Activated B cell treated with CpG ODN at 0.5 μM for 24 hours (primary cell): ENCODE measurements at regions not wholly inside any gene's neighbourhood (a gene's known extent, or its start where the extent isn't known, plus 50 kb on each side); places are given as distances from the start of the nearest gene placed in this dataset.

Source experiments
- ATAC-seq: fragments of 200-7000 bp; cut with Tn5 transposase; one replicate; pipeline ENCODE4 v1.10.0; 2021; ENCODE audit warnings: low read depth, mild to moderate bottlenecking, moderate library complexity
- CTCF ChIA-PET: fragments of 350-600 bp; sonication (Branson Sonifier 250); formaldehyde crosslinking; loops from one replicate; lab custom pipeline; 2021; ENCODE audit warnings: antibody characterized with exemption; lab: Charles Lee
- POLR2A ChIA-PET: fragments of 350-600 bp; sonication (Branson Sonifier 250); formaldehyde crosslinking; loops from one replicate; lab custom pipeline; 2021; ENCODE audit warnings: antibody characterized with exemption; lab: Charles Lee
- DNase-seq: peaks from one replicate; pipeline ENCODE4 v3.0.0; 2022
- H3K27ac Mint-ChIP-seq: one replicate; pipeline ENCODE4 v1.8.0; 2020; ENCODE audit warnings: mixed read lengths
- H3K27me3 Mint-ChIP-seq: one replicate; pipeline ENCODE4 v1.8.0; 2021; ENCODE audit warnings: mixed read lengths
- H3K36me3 Mint-ChIP-seq: one replicate; pipeline ENCODE4 v1.8.0; 2021; ENCODE audit warnings: low read depth, mixed read lengths
- H3K4me1 Mint-ChIP-seq: one replicate; pipeline ENCODE4 v1.8.0; 2021; ENCODE audit warnings: mixed read lengths
- H3K4me3 Mint-ChIP-seq: one replicate; pipeline ENCODE4 v1.8.0; 2020; ENCODE audit warnings: mild to moderate bottlenecking, mixed read lengths
- H3K9me3 Mint-ChIP-seq: one replicate; pipeline ENCODE4 v1.8.0; 2020; ENCODE audit warnings: mixed read lengths
- CTCF ChIP-seq: fragments of 200-600 bp; IDR thresholded peaks from one replicate; pipeline ENCODE4 v1.8.0; 2022; ENCODE audit warnings: antibody characterized with exemption, mild to moderate bottlenecking
- intact Hi-C: fragments of 100-400 bp; cut with micrococcal nuclease; formaldehyde crosslinking; loops from one replicate; pipeline ENCODE4 v1.15.1; 2024

DNA sequence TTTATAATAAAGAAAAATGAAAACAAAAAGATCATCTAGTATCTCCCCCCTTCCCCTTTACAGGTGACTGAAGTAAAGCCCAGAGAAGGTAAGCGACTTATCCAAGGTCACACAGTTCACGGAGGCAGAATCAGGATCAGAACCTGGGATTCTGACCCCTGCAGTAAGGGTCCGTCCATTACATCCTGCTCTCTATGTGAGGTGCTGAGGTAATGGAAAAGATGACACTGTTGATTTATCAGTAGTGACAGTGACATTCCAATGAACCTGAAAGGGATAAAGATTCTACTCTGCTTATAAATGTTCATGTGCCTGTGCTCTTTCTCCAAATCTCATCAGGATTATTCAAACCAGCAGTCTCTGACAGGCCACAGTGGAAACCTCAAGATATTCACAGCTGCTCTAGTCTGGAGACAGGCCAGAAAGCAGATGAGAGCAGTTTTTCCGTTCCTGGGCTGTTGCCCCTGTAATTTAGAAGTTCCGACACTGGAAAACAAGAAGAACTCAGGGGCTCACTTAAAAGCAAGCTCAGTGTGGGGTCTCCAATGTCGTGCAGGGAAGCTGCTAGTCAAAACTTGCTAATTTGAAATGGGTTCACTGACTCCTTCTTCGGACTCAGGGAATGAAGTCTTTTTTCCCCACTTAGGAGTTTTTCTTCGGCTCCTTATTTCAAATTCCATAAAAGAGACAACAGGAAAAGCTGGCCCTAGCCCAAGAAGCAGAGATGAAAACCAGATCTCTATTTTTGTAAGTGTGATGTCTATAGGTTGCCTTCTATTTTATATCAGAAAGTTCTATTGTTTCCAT is 131.8 kb upstream of the EEA1 start:
- CTCF ChIA-PET: interaction anchor here (1.0 to 1.3 kb wide), 2 partner anchors 336 to 359 kb away, joined by 3 to 4 read pairs; no protein-coding TSS in a partner anchor
- no peaks in the 10 kb centered on the region for H3K36me3 Mint-ChIP-seq
- POLR2A ChIA-PET: no interaction called here

GRCh38 chr12:93061473-93062419 is 132.7 kb upstream of the EEA1 start:
- Mint-ChIP-seq H3K27me3 (peaks cover 10% of the 10 kb centered on the region), H3K9me3 (no peaks in the 10 kb centered on the region), H3K36me3 (no peaks in the 10 kb centered on the region), H3K4me3 (no peak overlapping the region), H3K27ac (no peak overlapping the region), H3K4me1 (peaks cover 16% of the 10 kb centered on the region)
- CTCF ChIA-PET: interaction anchor here (0.6 to 1.3 kb wide), 4 partner anchors 335 to 1040 kb away, joined by 3 to 4 read pairs (median 3); no protein-coding TSS in a partner anchor
- TF ChIP-seq CTCF: no peak
- POLR2A ChIA-PET: no interaction called here
- ATAC-seq (no peak), DNase-seq (no peak)
- intact Hi-C loops: loop anchor here (2.0 kb wide), 1 partner anchor 67 kb away; no protein-coding TSS in a partner anchor

More for the DNA sequence above, 131.8 kb upstream of the EEA1 start:
- H3K27ac Mint-ChIP-seq: no peak overlapping the region
- ATAC-seq: peak; percentile 13
- TF ChIP-seq CTCF: no peak
- intact Hi-C loops: loop anchor here (2.0 kb wide), 1 partner anchor 66 kb away; no protein-coding TSS in a partner anchor
- no peaks in the 10 kb centered on the region for H3K9me3 Mint-ChIP-seq
- no peak overlapping the region for H3K4me3 Mint-ChIP-seq
- DNase-seq: no peak
- H3K27me3 Mint-ChIP-seq: peaks cover 10% of the 10 kb centered on the region
- peaks cover 16% of the 10 kb centered on the region for H3K4me1 Mint-ChIP-seq

GRCh38 chr12:93065896-93066295 is 136.8 kb upstream of the EEA1 start:
- no peaks in the 10 kb centered on the region for H3K9me3 Mint-ChIP-seq
- H3K4me1 Mint-ChIP-seq: peaks cover 2% of the 10 kb centered on the region
- POLR2A ChIA-PET: interaction anchor here (0.6 kb wide), 1 partner anchor 372 kb away, joined by 4 read pairs; no protein-coding TSS in a partner anchor
- no peak for TF ChIP-seq CTCF
- peaks cover 11% of the 10 kb centered on the region for H3K27me3 Mint-ChIP-seq
- H3K4me3 Mint-ChIP-seq: no peak overlapping the region
- intact Hi-C loops: no loop called here
- H3K27ac Mint-ChIP-seq: no peak overlapping the region
- ATAC-seq (no peak), DNase-seq (no peak)
- no peaks in the 10 kb centered on the region for H3K36me3 Mint-ChIP-seq
- CTCF ChIA-PET: no interaction called here

DNA sequence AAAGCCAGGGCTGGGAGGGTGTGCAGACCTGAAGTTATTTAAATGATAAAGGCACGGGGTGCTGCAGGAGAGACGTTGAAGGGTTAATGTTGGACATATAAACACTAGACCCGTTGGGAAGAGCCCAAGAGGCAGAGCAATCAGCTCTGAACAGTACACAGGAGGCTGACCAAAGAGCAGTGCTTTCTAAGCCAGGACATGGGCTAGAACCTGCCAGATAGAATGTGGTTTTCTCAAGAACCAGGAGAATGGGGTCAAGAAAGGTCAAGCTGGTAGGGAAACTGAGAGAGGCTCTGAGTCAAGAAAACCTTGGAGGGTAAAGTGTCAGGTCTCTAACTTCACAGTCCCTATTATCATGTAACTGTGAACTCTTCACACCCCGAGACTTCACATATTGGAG is 143.2 kb upstream of the EEA1 start:
- ATAC-seq (no peak), DNase-seq (no peak)
- Mint-ChIP-seq H3K4me1 (no peaks in the 10 kb centered on the region), H3K27ac (no peak overlapping the region), H3K4me3 (no peak overlapping the region), H3K36me3 (no peaks in the 10 kb centered on the region), H3K27me3 (peaks cover 2% of the 10 kb centered on the region), H3K9me3 (no peaks in the 10 kb centered on the region)
- CTCF ChIA-PET: no interaction called here
- no peak for TF ChIP-seq CTCF
- POLR2A ChIA-PET: no interaction called here
- intact Hi-C loops: no loop called here
